ENCODE measurements at regions not wholly inside any gene's neighbourhood (a gene's known extent, or its start where the extent isn't known, plus 50 kb on each side); places are given as distances from the start of the nearest gene placed in this dataset.

- TF ChIP-seq TAF1 (IDR thresholded peaks at IDR 0.05; ENCODE audit: borderline replicate concordance, insufficient read depth, low read length) (no peak), REST (IDR thresholded peaks at IDR 0.05; ENCODE audit: insufficient read depth in 1 of 2, low read depth in 2 of 2, low read length in 2 of 2) (no peak), POLR2AphosphoS5 (IDR thresholded peaks at IDR 0.05; ENCODE audit: low read depth, low read length) (no peak)
Observed at GRCh38 chr3:107986505-107986904, 104.3 kb downstream of the CD47 start.

Data from PFSK-1 (cell line).